CD4-positive, alpha-beta T cell (primary cell): ENCODE measurements at regions not wholly inside any gene's neighbourhood (a gene's known extent, or its start where the extent isn't known, plus 50 kb on each side); places are given as distances from the start of the nearest gene placed in this dataset.
"Not testable (repeated sequence)": the region's sequence is repeated elsewhere in the genome, so short reads cannot be mapped to it uniquely, and the experiment has no call there.

Source experiments
- ATAC-seq: fragments of 200-7000 bp; cut with Tn5 transposase; one replicate; pipeline ENCODE4 v1.10.0; 2022; ENCODE audit warnings: mild to moderate bottlenecking; ENCODE audit not compliant: poor library complexity
- CTCF ChIA-PET: fragments of 350-600 bp; sonication (Branson Sonifier 250); formaldehyde crosslinking; loops from one replicate; lab custom pipeline; 2021; ENCODE audit warnings: antibody characterized with exemption, inconsistent platforms; lab: Charles Lee
- POLR2A ChIA-PET: fragments of 350-600 bp; sonication (Branson Sonifier 250); formaldehyde crosslinking; loops from one replicate; lab custom pipeline; 2021; ENCODE audit warnings: antibody characterized with exemption, inconsistent platforms; lab: Charles Lee
- DNase-seq, 14 experiments: peaks; one replicate each; pipeline ENCODE4 v3.0.0-alpha.2; 2013 to 2020; ENCODE audit warnings: mixed read lengths in 2 of 14
- H3K27ac ChIP-seq, 2 donors: one replicate each; pipeline versions ENCODE4 v1.5.1 to v1.7.0; 2013; ENCODE audit warnings: low read length in 2 of 2, low read depth in 1 of 2, mild to moderate bottlenecking in 1 of 2
- H3K27me3 ChIP-seq, 2 experiments: 1 replicate in 1 of 2; 2 replicates in 1 of 2; pipeline versions ENCODE4 v1.6.1 to v1.7.0; 2013; ENCODE audit warnings: low read length in 2 of 2, control low read depth in 1 of 2, mild to moderate bottlenecking in 1 of 2, moderate library complexity in 1 of 2; ENCODE audit not compliant: insufficient read depth in 2 of 2, control insufficient read depth in 1 of 2
- H3K36me3 ChIP-seq: one replicate; pipeline ENCODE4 v1.6.1; 2013; ENCODE audit warnings: low read length, control low read depth; ENCODE audit not compliant: insufficient read depth
- H3K4me1 ChIP-seq: one replicate; pipeline ENCODE4 v1.6.1; 2013; ENCODE audit warnings: low read length, control low read depth; ENCODE audit not compliant: insufficient read depth
- H3K4me3 ChIP-seq: one replicate; pipeline ENCODE4 v1.5.1; 2013; ENCODE audit warnings: mild to moderate bottlenecking, low read length, moderate library complexity
- H3K9me3 ChIP-seq, 2 experiments: 1 replicate in 1 of 2; 2 replicates in 1 of 2; pipeline versions ENCODE4 v1.6.1 to v1.7.0; 2013; ENCODE audit warnings: low read length in 2 of 2, mild to moderate bottlenecking in 2 of 2, control low read depth in 1 of 2, moderate library complexity in 1 of 2; ENCODE audit not compliant: control insufficient read depth in 1 of 2, insufficient read depth in 1 of 2
- H3K27ac Mint-ChIP-seq: one replicate; pipeline ENCODE4 v1.8.0; 2020; ENCODE audit warnings: mixed read lengths
- H3K27me3 Mint-ChIP-seq: one replicate; pipeline ENCODE4 v1.8.0; 2021; ENCODE audit warnings: mixed read lengths
- H3K36me3 Mint-ChIP-seq: one replicate; pipeline ENCODE4 v1.8.0; 2021; ENCODE audit warnings: low read depth, mixed read lengths
- H3K4me1 Mint-ChIP-seq: one replicate; pipeline ENCODE4 v1.8.0; 2021; ENCODE audit warnings: low read depth, mixed read lengths
- H3K4me3 Mint-ChIP-seq: one replicate; pipeline ENCODE4 v1.8.0; 2020; ENCODE audit warnings: mild to moderate bottlenecking, mixed read lengths
- H3K9me3 Mint-ChIP-seq: one replicate; pipeline ENCODE4 v1.8.0; 2020; ENCODE audit warnings: mixed read lengths
- CTCF ChIP-seq: fragments of 200-600 bp; IDR thresholded peaks from one replicate; pipeline ENCODE4 v1.8.0; 2022; ENCODE audit warnings: antibody characterized with exemption, mild to moderate bottlenecking
- intact Hi-C, 2 experiments: fragments of 100-400 bp; cut with DNase I in 1 of 2; cut with micrococcal nuclease in 1 of 2; formaldehyde crosslinking; loops; one replicate each; pipeline versions ENCODE4 v1.15.1 to v1.9.0; 2023 to 2025; cut with DNase I, micrococcal nuclease

DNA sequence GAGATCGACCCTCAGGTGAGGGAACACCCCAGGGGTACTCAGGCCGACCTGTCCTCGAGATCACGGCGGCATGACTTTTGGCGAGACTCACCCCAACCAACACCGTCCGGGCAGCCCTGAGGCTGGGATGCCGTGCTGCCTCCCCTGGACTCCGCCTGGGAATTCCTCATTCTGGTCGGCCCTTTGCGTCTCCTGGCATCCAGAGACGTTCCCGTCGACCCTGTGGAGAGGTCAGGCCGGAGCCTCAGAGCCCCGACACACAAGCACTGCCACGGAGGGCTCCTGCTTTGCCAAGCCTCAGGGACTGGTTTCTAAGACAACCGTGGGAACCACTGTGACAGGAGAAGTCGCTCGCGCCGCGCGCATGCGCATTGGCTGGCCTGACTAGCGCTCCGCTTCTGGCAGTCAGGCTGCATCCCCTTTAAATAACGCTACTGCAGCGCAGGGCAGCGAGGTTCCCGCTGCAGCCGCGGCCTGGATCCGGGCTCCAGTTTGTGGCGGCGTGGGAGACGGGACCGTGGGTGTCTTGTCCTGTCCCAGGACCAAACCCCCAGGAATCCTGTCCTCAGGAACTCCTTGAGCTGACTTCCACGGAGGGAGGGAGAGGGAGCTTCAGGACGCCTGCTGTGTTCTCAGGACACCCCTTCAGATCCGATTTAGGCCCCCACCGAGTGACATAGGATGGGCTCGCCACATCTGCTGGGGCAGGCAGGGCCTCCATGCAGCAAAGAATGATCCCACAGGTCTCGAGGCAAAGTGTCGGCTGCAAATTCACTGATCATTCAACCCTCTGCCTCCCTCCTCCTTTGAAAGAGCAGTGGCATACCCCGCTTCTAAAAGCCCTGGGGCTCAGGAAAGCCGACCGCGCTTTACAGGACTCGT lies 163.2 kb upstream of the ZNF337 start:
- no peak overlapping the region for H3K27ac Mint-ChIP-seq
- CTCF ChIA-PET: no interaction called here
- intact Hi-C loops: no loop called here

GRCh38 chr20:25858495-25859425 lies 162.1 kb upstream of the ZNF337 start:
- no peak overlapping the region for H3K27ac Mint-ChIP-seq
- Histone ChIP-seq H3K27me3 (peaks cover 59 to 64% of the 10 kb centered on the region in 2 experiments), H3K9me3 (peaks cover 0 to 23% of the 10 kb centered on the region in 2 experiments), H3K4me1 (peaks cover 55% of the 10 kb centered on the region), H3K4me3 (no peak overlapping the region), H3K36me3 (no peaks in the 10 kb centered on the region), H3K27ac (no peak overlapping the region)
- intact Hi-C loops: no loop called here
- no peak for ATAC-seq
- DNase-seq: peak in 1 of 14 experiments; percentile 10
- peaks cover 98% of the 10 kb centered on the region for H3K27me3 Mint-ChIP-seq
- no peak for TF ChIP-seq CTCF
- no peaks in the 10 kb centered on the region for H3K9me3 Mint-ChIP-seq
- POLR2A ChIA-PET: no interaction called here
- H3K4me1 Mint-ChIP-seq: peaks cover 43% of the 10 kb centered on the region
- H3K36me3 Mint-ChIP-seq: no peaks in the 10 kb centered on the region
- H3K4me3 Mint-ChIP-seq: peak overlapping the region; percentile 55
- CTCF ChIA-PET: no interaction called here

More for the DNA sequence above, 163.2 kb upstream of the ZNF337 start:
- Histone ChIP-seq H3K36me3 (no peaks in the 10 kb centered on the region), H3K4me1 (peaks cover 54% of the 10 kb centered on the region), H3K4me3 (no peak overlapping the region), H3K27ac (no peak overlapping the region), H3K9me3 (peaks cover 0 to 23% of the 10 kb centered on the region in 2 experiments), H3K27me3 (peaks cover 64 to 69% of the 10 kb centered on the region in 2 experiments)
- DNase-seq: peak; percentile 51 to 86 (median 73)
- Mint-ChIP-seq H3K9me3 (no peaks in the 10 kb centered on the region), H3K27me3 (peaks cover 98% of the 10 kb centered on the region), H3K36me3 (no peaks in the 10 kb centered on the region), H3K4me1 (peaks cover 44% of the 10 kb centered on the region), H3K4me3 (peak overlapping the region; percentile 48)
- ATAC-seq: peak; percentile 69
- POLR2A ChIA-PET: no interaction called here
- no peak for TF ChIP-seq CTCF

DNA sequence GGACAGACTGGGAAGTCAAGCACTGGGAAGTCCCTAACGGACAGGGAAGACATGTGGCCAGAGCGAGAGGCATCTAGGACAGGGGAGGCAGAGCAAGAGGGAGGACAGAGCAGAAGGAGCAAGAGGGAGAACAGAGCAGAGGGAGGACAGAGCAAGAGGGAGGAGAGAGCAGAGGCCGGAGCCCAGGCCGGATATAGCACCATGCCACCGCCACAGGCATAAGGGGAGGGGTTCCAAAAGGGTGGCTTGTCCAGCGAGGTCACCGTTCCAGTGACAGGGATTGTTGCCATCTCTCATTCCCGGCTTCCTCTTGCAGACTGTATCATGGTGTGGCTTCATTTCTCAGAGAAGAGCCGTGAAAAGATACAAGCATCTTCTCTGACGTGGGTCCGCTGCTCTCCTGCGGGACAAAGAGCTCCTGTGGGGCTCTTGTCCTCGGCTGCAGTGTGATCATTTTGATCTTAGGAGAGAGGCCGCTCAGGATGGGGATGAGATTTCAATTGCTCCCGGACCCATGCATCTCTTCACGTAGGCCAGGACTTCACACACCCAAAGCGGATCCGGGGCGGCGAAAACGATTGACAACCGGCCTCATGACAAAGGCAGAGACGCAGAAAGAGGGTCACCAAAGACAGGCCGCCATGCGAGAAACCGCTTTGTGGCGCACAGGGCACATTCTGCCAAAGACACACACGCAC lies 160.6 kb upstream of the ZNF337 start:
- CTCF ChIA-PET, H3K27ac Mint-ChIP-seq, POLR2A ChIA-PET, DNase-seq, H3K36me3 Mint-ChIP-seq, ATAC-seq, intact Hi-C loops, H3K9me3 Mint-ChIP-seq, H3K4me3 ChIP-seq, H3K36me3 ChIP-seq, H3K27ac ChIP-seq: not testable (repeated sequence)
- Mint-ChIP-seq H3K4me3 (peak overlapping the region; percentile 20), H3K27me3 (peaks cover 91% of the 10 kb centered on the region), H3K4me1 (peaks cover 44% of the 10 kb centered on the region)
- H3K4me1 ChIP-seq: peaks cover 50% of the 10 kb centered on the region
- H3K9me3 ChIP-seq: peaks cover 0 to 21% of the 10 kb centered on the region in 2 experiments
- H3K27me3 ChIP-seq: peaks cover 48 to 54% of the 10 kb centered on the region in 2 experiments
